NCI-H1436 (cell line): ENCODE measurements at regions not wholly inside any gene's neighbourhood (a gene's known extent, or its start where the extent isn't known, plus 50 kb on each side); places are given as distances from the start of the nearest gene placed in this dataset.

Source experiments
- DNase-seq: peaks from one replicate; lab custom pipeline; 2025; lab: John Stamatoyannopoulos, UW

DNA sequence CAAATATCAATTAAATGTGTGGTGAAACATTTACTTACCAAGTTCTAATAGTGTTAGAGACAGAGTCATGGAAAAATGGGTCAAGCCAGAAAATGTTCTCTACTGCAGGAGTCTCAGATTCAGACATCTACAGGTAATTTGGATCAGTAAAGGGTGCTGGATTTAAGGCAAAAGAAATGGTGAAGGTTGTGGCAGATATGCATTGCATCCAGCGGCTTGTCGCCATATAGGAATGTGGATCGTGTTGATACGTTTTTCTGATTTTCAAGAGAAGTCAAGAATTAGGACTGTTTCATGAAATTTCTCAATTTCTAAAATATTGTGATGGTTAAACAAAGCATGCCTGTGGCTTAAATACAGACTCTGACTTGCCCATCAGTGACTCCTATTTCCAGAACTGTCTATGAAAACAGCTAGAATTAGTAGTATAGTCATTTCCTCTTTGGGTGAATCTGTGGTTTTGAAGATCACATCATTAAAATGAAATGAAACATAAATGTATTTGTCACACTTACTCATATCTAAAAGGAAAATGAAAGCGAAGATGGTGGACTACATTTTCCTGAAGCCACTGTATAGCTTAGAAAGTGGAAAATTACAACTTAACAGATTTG, 110.1 kb upstream of the VEGFC start:
- no peak for DNase-seq

DNA sequence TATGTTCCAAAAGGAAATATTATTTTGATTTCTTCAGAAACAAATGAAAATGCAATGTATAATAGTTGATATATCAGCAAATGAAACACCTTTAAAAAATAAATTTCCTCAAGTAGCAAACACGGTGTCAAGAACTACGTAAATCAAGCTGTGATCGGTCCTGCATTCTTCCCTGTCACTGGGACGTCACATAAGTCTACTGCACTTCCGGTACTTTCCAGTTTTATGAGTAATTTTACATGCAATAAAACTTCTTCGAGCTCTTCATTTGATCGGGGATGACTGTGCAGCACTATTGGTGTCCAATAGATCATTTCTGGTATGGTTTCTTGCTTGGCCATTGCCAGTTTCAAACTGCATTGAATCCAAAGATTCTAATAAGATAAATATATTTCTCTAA, 114.0 kb upstream of the VEGFC start:
- DNase-seq, result no peak

DNA sequence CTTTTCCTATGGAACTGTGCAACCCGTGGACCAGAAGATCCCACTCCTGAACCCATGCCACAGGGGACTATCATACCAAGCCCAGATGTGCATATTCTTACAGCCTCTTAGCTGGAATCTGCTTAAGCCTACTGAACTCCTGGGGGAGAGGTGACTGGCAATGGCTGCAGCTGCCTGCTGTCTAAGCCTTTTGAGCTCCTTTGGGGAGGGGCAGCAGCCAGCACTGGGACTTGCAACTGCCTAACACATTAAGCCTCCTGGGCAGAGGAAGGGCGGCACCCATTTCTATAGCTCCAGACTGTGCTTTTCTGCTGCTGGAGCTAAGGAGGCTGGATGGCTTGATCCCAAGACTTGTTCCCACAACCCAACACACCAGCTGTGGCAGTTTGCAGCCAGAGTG, 117.9 kb upstream of the VEGFC start:
- no peak for DNase-seq

DNA sequence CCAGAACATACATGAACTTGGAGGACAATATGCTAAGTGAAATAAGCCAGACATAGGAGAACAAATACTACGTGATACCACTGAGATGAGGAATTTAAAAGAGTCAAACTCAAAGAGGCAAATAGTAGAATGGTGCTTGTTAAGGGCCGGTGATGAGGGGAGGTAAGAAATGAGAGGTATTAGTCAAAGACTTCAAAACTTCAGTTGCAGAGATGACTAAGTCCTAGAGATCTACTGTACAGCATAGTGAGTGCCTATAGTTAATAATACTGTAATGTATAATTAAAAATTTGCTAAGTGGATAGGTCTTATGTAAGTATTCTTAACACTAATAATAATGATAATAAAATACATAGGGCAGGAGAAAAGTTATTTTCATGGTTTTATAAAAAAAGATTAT, 126.9 kb upstream of the VEGFC start:
- no peak for DNase-seq

DNA sequence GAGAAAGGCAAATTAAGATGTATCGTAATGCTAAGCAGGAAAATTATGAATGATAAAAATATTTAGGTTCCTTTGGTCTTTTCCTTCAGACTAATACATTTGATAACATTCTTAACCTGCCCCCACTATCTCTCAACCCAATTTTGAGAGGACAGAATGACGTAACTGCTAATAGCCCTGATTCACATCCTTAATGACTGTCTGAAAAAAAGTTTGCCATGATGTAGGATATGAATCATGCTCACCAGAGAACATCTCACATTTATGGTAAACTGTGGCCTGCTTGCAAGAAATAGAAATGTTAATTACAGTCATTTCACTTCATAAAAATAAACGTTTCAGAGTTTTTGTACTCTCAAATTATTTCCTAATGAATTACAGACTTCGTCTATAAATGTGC, 128.0 kb upstream of the VEGFC start:
- DNase-seq, result no peak

DNA sequence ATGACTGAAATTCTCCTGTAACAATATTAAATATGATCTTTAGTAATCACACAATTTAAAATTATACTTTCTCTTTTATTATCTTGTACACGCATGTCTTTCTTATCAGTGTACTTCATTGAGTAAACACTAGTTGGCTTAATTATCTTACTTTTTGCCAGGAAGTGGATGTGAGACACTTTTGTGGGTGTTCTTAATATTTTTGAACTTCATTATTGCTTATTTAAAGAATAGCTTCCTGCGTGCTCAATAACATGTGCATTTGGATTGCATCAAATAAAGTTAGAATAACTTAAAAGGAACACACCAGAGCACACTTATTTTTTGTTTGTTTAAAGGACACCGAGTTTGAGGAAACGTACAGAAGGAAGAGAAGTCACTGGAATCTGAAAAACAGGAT, 128.5 kb upstream of the VEGFC start:
- DNase-seq, result no peak

DNA sequence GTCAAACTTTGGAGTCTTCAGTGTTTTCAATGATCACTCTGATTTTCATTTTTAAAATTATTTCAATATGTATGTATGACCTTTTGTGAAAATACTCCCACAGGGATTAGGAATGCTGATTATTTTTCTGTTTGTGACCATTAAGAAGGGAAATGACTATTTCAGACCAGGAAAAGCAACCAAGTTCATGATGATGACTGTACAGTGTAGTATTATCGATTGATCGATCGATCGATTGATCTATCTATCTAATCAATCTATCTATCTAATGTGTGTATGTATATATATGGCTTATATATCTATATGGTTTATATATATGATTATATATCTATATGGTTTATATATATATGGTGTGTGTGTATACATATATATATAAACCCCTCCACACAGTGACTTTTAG, 131.5 kb upstream of the VEGFC start:
- no peak for DNase-seq

DNA sequence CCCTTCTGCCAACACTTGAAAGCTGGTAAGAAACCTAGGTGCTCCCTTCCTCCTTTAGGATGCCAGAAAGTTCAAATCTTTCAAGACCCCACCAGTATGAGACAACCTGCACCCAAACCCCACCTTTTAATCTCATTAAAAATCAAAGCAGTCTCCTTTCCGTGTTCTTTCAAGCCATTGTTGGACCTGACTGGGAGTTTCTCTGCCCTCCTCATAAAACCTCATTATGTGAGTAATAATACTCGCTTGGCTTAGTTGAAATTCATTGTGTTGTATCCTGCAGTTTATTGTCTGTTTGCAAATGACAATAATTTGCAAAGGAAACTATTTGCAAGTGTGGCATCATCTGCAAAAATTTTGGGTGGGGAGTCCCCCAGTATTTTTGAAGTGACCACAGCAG, 133.2 kb upstream of the VEGFC start:
- no peak for DNase-seq

DNA sequence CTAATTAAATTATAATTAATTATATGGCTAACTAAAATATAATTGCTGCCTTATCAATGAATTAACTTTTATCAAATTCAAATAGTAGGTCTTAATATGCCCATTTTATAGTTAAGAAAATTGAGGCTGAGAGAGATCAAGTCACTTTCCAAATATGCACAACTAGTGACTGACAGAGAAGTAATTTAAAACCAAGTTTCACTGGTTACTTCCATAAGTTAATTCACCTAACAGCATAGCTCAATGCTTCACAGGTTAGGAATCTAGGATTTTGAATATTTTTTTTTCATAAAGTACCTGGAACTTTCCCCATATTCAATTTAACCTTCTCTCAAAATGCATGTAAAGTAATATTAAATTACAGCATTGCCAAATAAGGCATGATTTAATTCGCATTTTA, 134.4 kb upstream of the VEGFC start:
- no peak for DNase-seq

DNA sequence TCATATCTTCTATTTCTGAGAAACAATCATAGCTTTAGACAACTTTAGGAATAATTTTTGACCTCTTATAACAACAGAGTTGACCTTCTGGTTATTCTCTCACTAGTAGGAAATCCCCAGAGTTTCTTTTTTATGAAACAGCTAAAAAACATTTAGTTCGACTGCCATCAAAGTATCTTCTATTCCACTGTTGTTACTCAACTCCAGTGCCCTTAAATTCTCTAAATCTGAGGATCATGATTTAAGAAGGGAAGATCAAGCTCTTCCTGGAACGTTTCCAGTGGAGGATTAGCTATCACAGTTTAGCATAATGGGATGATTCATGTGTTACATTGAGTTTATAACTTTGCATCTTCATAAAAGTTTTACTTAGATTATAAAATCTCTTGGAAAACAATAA, 134.9 kb upstream of the VEGFC start:
- DNase-seq, result no peak

DNA sequence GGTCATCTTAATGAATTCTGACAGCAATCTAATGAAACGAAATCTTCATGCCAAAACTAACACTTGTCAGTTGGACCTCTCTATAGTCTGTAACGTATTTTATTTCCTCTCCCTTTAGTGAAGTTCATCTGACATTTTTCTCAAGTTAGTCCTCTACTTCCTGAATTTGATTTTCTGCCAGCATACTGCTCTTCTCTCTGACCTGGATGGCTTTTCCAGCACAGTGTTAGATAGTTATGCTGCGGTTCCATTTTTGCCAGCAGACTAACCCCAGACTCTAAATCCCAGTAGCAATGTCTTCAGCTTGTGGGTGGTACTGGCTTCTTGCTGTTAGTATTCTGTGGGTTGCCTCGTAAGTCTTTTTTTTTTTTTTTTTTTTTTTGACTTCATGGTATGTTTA, 146.7 kb upstream of the VEGFC start:
- DNase-seq, result no peak

DNA sequence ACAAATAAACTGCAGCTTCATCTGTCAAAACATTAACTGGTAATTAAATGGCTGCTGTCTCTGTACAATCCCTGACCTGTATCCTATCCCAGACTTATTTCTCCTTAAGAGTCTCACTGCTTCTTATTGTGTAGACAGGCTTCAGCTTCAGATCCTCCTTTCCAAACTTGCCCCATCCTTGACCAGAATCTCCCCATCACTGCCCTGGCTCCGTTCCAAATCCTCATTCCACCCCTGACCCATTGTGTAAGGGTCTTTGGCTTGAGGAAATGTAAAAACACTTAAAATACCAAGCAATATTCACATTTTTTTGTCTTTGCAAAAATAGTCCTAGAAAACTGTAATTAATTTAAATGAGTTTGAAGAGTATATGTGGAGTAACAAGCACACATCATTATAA, 152.6 kb upstream of the VEGFC start:
- no peak for DNase-seq

DNA sequence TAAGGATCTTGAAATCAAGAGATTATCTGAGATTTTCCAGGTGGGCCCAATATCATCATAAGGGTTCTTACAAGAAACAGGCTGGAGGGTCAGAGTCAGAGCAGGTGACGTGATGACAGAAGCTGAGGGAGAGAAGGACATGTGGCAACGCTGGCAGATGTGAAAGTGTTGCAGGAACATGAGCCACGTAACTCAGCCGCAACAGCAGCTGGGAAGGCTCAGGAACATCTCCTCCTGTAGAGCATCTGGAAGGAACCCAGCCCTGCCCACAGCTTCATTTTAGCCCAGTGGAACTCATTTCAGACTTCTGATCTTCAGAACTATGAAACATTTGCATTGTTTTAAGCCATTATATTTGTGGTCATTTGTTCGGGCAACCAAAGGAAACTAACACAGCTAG, 156.3 kb upstream of the VEGFC start:
- no peak for DNase-seq

DNA sequence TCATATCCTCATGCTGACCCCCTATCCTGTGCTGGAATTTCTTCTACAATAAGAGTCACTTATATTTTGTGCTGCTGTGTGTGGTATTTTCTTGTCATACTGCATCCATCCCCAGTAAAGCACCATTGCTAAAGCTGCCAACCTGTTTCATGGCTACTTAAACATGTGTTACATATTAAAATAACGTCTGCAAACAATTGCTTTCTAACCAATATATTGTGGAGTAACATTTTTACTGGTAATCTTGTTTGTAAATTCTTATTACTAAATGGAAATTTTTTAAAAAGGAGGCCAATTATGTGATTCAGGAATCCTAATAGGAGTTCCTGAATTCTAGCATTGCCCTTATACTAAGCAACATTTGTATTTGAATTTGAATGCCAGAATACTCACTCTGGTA, 160.3 kb upstream of the VEGFC start:
- no peak for DNase-seq

DNA sequence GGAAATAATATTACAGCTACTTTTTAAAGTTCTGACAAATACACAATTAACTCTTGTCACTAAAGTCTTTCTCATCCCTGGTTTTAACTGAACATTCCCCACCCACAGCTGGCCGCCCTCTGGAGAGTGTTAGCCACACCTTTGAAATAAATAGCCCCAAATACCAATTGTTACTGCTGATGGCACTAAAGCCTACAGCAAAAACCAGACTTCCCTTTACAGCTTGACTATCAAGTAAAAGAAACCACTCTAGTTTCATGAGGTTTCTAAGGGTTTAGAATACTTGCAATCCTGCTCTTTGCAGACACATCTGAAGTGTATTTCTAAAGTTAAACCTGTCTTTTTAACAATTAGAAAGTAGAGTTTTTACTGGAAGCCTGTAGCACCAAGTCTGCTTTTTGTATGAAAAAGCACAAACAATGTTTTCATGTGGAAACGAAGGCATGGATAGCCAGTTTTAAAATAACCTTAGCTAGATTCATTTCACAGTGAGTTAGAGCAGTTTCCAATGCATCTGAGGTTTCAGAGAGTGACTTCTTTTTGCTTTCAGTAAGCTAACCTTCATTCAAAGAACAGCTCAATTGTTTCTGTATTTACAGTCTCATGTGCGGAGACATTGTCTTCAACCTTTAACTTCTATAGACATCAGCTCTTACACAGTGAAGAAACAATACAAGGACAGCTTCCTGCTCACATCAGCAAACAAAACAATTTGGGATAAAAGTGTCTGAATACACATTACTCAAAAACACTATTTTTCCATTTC, 164.8 kb upstream of the VEGFC start:
- no peak for DNase-seq

DNA sequence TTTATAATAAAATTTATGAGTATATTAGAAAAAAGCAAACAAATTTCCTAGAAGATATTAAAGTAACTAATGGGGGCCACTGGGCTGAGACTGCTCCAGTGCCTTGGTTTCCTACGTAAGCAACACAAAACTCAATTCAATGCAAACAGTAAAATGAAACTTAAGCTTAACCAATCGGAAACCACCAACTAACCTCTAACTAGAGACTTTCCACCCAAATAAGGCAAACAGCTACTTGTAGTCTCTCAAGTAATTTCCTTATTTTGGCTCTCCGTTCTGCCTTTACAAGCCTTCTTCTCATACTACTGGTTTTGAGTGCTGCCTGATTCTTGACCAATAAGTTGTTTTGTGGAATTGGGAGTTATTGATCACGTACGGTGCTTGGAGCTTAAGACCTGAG, 167.3 kb upstream of the VEGFC start:
- DNase-seq, result no peak

DNA sequence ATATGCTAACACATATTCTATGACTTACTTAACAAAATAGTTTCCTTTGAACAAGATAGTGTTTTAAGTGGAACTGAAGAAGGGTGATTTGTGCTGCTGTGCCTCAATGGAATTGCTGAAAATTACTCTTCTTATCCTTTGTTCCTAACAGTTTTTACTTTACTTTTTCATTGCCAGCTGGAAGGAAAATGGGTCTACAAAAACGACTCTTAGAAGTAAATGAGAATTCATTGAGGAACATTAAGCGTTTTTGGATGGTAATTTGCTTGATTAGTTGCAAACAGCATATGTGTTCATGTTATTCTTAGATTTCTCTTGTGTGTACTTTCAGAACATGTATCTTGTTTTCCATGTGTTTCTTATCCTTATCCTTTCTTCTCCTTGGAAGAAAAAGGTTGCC, 170.4 kb upstream of the VEGFC start:
- no peak for DNase-seq

DNA sequence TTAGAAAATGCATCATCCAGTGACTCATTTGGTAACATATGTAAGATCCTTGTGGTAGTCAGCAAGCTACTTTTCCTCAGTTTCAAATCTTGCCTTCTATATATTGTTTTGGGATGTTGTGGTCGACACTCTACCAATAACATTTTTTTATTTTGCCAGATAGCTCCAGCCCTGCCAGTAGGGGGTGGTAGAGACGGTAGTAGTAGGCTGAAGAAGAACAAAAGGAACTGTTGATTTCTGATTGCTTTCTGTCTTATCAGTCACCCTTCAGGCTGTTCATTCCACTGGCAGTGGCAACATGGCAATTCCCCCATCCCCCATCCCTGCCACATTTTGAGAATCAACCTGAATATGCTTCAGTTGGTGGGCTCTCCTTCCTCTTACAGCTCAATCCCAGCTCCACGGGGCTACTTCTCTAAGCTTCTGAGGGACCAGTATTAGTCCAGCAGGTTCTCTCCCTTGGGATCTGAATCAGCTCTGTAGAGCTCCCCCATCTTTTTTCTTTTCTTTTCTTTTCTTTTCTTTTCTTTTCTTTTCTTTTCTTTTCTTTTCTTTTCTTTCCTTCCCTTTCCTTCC, 171.5 kb upstream of the VEGFC start:
- no peak for DNase-seq

DNA sequence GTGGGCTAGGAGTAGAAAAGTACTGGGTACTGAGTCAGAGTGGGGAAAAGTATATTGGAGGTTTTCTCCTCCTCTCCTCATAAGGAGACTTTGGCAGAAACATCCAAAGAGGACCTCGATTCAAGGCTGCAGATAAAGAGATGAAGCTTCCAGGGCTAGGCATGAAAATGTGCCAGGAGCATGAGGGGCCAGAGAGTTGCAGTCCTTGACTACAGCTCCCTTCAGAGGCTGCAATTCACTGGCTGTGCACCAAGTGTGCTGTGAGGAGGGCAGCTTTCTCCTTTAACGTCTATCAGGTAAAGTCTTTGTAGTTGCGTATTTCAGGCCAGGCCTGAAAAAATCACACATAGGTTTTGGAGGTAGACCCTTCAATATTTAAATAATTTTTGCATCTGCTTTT, 174.9 kb upstream of the VEGFC start:
- DNase-seq, result no peak

DNA sequence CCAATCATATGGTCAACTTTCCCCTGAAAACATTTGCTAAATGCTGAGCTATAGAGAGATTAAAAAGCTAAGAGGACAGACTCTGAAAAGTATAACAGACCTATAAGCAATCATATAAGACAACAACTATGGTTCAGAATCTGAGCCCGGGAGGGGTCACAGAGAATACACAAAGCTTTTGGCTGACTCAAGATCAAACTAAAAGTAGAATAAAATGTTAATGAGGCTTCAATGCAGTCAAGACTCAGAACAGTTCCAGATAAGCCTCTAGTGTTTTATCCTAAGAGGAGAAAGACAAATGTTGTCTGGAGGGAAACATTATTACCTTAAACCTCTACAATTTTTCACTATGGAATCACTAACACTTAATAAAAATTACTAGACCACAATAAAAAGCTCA, 175.4 kb upstream of the VEGFC start:
- no peak for DNase-seq

DNA sequence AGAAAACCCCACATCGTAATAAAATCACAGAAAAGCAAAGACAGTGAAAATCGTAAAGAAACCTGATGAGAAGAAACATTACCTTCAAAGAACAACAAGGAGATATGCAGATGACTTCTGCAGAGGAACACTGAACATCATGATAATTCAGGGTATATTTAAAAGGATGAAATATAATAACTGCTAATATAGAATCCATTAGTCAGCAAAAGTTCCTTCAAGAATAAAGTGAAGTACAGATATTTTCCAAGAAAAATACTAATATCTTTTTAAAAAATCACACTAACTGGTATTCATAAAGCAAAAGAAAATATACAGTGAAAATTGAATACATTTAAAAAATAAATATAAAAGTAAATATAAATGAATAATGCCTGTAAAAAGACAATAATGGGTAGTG, 176.3 kb upstream of the VEGFC start:
- no peak for DNase-seq

DNA sequence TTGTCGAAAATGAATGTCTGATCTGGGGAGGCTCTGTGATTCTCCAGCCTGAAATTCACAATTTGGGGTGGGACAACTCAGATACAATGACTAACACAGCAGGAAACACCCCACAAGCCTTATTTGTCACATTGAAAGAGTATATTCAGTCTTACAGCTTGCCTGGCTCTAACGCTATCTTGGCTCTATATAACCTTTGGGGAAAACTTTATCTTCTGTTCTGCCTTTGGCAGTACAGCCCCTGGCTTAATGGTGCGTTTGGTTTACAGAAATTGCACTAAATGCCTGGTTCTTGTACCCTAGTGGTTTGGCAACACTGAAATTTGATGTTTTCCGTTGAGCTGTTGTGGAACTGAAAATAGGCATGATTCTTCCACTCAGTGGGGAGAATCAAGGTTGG, 178.1 kb upstream of the VEGFC start:
- no peak for DNase-seq

DNA sequence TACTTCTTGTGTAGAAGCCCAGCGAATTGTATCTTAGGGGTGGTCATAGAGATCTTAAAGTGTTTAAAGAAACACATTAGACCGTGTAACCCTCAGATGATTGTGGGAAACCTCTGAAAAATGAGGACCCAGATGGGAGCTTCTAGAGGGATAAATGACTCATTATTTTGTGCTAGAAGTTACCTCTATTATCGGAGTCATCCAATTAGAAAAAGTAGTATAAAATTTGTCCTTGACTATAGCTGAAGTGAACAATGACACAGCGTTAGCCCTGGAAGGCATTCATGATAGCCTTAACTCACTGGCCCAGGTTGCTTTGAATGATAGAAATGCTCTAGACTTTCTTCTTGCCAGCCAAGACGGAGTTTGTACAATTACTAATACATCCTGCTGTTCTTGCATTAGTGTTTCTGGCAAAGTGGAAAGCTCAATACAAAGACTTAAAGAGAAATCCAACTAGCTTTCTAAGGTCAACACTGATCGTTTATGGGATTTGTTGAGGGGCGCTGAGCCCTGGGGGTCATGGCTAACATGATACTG, 178.9 kb upstream of the VEGFC start:
- no peak for DNase-seq

DNA sequence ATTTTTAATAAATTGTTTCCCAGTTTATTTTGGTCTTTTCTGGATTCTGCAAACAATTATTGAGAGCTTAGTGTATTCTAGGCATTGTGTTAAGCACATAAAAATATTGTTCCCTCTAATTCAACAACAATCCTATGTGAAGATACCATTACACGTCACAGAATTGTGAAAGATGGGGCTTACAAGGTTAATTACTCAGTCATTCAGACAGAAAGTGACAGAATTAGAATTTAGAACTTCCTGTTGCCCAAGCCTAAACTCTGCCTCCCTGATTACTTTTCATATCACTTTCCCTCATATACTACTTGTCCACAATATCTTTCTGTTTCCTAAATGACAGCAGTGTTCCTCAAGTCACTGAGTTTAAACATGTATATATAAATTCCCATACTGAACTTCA, 186.7 kb upstream of the VEGFC start:
- no peak for DNase-seq
